GM12878 (cell line): ENCODE measurements at regions not wholly inside any gene's neighbourhood (a gene's known extent, or its start where the extent isn't known, plus 50 kb on each side); places are given as distances from the start of the nearest gene placed in this dataset.

ENCODE experiments used
- ATAC-seq: fragments of 200-7000 bp; cut with Tn5 transposase; 3 replicates; pipeline ENCODE4 v1.9.1; 2020; ENCODE audit warnings: mild to moderate bottlenecking, moderate library complexity
- BruUV-seq: library from RNA; stranded (reverse); fragments of 400-500 nt; replicated peaks from 2 replicates; lab custom pipeline; 2021; lab: Mats Ljungman, UMichigan
- CTCF ChIA-PET: fragments of 300-600 bp; sonication (Branson Sonifier 250); formaldehyde crosslinking; extraction: SDS; loops from one replicate; lab custom pipeline; 2021; ENCODE audit warnings: inconsistent platforms; lab: Yijun Ruan, JAX
- POLR2A ChIA-PET: fragments of 350-600 bp; formaldehyde crosslinking; extraction: SDS; loops from one replicate; lab custom pipeline; 2021; ENCODE audit warnings: inconsistent platforms; lab: Charles Lee
- RAD21 ChIA-PET: fragments of 300-600 bp; sonication (Branson Sonifier 250); formaldehyde crosslinking; loops from one replicate; lab custom pipeline; 2023; ENCODE audit warnings: antibody characterized with exemption; ENCODE audit not compliant: unreplicated experiment; lab: Charles Lee
- SMC1A ChIA-PET: fragments of 300-600 bp; sonication (Branson Sonifier 250); formaldehyde crosslinking; loops from one replicate; lab custom pipeline; 2023; ENCODE audit not compliant: unreplicated experiment, uncharacterized antibody; lab: Charles Lee
- DNase-seq: peaks from one replicate; pipeline ENCODE4 v3.0.0-alpha.2; 2011; ENCODE audit warnings: low read depth, low spot score
- FAIRE-seq: peaks from 3 replicates; lab custom pipeline; 2011; peaks lifted over from hg19 to GRCh38; lab: Jason Lieb, UNC
- H2AFZ ChIP-seq: 2 replicates; pipeline ENCODE4 v1.6.0; 2011; ENCODE audit warnings: low read depth, low read length, control low read depth; ENCODE audit not compliant: control insufficient read depth
- H3K27ac ChIP-seq: 2 replicates; pipeline ENCODE4 v1.5.1; 2011; ENCODE audit warnings: control low read depth; ENCODE audit not compliant: control insufficient read depth, insufficient read depth
- H3K27me3 ChIP-seq, 2 experiments: replicated peaks in 1 of 2; 2 replicates each; pipeline versions ENCODE4 v1.6.0 to v1.6.1; 2011; ENCODE audit warnings: low read length in 1 of 2; ENCODE audit not compliant: control insufficient read depth in 2 of 2, insufficient read depth in 2 of 2
- H3K36me3 ChIP-seq, 2 experiments: 2 replicates each; pipeline ENCODE4 v1.5.1; 2011; ENCODE audit warnings: low read length in 1 of 2; ENCODE audit not compliant: control insufficient read depth in 2 of 2, insufficient read depth in 2 of 2
- H3K4me1 ChIP-seq: 2 replicates; pipeline ENCODE4 v1.6.1; 2011; ENCODE audit warnings: mild to moderate bottlenecking, low read length, moderate library complexity, mixed read lengths; ENCODE audit not compliant: control insufficient read depth, insufficient read depth
- H3K4me2 ChIP-seq: 2 replicates; pipeline ENCODE4 v1.6.0; 2011; ENCODE audit warnings: control low read depth; ENCODE audit not compliant: control insufficient read depth, insufficient read depth
- H3K4me3 ChIP-seq: fragments of 200-600 bp; sonication (generic); 2 replicates; pipeline ENCODE4 v1.5.1; 2016
- H3K79me2 ChIP-seq: 2 replicates; pipeline ENCODE4 v1.6.0; 2011; ENCODE audit warnings: low read length; ENCODE audit not compliant: control insufficient read depth, insufficient read depth
- H3K9ac ChIP-seq: 2 replicates; pipeline ENCODE4 v1.8.0; 2011; ENCODE audit warnings: low read length, control low read depth, mixed read lengths; ENCODE audit not compliant: control insufficient read depth, insufficient read depth
- H3K9me3 ChIP-seq: replicated peaks from 3 replicates; pipeline ENCODE4 v1.5.1; 2011; ENCODE audit warnings: mild to moderate bottlenecking, low read length; ENCODE audit not compliant: control insufficient read depth, insufficient read depth
- H4K20me1 ChIP-seq: 2 replicates; pipeline ENCODE4 v1.6.0; 2011; ENCODE audit not compliant: control insufficient read depth, insufficient read depth
- ATF2 ChIP-seq: IDR thresholded peaks from 2 replicates; pipeline ENCODE4 v1.6.1; 2012; ENCODE audit warnings: low read length, inconsistent platforms
- NFYB ChIP-seq: IDR thresholded peaks from 2 replicates; pipeline ENCODE4 v1.6.1; 2011; ENCODE audit warnings: low read depth, mild to moderate bottlenecking, low read length, improper control_type of control experiment, moderate library complexity; ENCODE audit not compliant: insufficient read depth
- NR2F1 ChIP-seq: fragments of 450-650 bp; conservative IDR thresholded peaks from 2 replicates; pipeline ENCODE4 v1.6.1; 2017; ENCODE audit warnings: mild to moderate bottlenecking
- TCF12 ChIP-seq: IDR thresholded peaks from 2 replicates; pipeline ENCODE4 v1.6.1; 2011; ENCODE audit warnings: low read depth, mild to moderate bottlenecking, low read length
- WGBS: methylation state at CpG from one replicate; pipeline ENCODE4 v1.1.6; 2016; ENCODE audit warnings: low lambda C conversion rate; ENCODE audit not compliant: insufficient replicate concordance, insufficient coverage; ENCODE audit errors: missing lambda C conversion rate; 5-methylcytosine and 5-hydroxymethylcytosine counted together
- in situ Hi-C: fragments of 300-500 bp; cut with MboI; formaldehyde crosslinking; loops from 9 replicates; pipeline ENCODE4 v1.14.3; 2018; ENCODE audit warnings: mixed read lengths
- intact Hi-C: fragments of 100-400 bp; cut with micrococcal nuclease; formaldehyde crosslinking; loops from one replicate; pipeline ENCODE4 v1.14.2; 2022; ENCODE audit not compliant: unreplicated experiment
- TF ChIP-seq, protein P1 (sequence below): fragments of 450-650 bp; IDR thresholded peaks from 2 replicates; pipeline ENCODE4 v1.6.1; 2017; ENCODE audit warnings: antibody characterized with exemption, mild to moderate bottlenecking, moderate library complexity
- TF ChIP-seq, protein P2 (sequence below): fragments of 450-650 bp; IDR thresholded peaks from 2 replicates; pipeline ENCODE4 v1.6.1; 2016; ENCODE audit warnings: mild to moderate bottlenecking
- TF ChIP-seq, protein P3 (sequence below): IDR thresholded peaks from 2 replicates; pipeline ENCODE4 v1.6.1; 2012; ENCODE audit warnings: low read depth, low read length, improper control_type of control experiment

DNA sequence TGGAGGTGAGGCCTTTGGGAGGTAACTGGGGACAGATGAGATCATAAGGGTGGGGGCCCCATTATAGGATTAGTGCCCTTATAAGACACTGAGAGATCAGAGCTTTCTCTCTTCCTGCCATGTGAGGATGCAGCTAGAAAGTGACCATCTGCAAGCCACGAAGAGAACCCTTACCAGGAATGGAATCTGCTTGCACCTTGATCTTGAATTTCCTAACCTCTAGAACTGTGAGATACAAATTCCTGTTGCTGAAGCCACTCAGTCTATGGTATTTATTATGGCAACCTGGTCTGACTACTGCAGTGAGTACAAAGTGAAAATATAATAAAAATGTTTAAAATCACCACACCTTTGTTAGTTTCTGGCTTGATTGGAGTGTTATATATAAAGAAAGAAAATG, 388.0 kb downstream of the LMO7 start (continued):
- TF ChIP-seq TCF12: no peak
- TF ChIP-seq, protein P1, sequence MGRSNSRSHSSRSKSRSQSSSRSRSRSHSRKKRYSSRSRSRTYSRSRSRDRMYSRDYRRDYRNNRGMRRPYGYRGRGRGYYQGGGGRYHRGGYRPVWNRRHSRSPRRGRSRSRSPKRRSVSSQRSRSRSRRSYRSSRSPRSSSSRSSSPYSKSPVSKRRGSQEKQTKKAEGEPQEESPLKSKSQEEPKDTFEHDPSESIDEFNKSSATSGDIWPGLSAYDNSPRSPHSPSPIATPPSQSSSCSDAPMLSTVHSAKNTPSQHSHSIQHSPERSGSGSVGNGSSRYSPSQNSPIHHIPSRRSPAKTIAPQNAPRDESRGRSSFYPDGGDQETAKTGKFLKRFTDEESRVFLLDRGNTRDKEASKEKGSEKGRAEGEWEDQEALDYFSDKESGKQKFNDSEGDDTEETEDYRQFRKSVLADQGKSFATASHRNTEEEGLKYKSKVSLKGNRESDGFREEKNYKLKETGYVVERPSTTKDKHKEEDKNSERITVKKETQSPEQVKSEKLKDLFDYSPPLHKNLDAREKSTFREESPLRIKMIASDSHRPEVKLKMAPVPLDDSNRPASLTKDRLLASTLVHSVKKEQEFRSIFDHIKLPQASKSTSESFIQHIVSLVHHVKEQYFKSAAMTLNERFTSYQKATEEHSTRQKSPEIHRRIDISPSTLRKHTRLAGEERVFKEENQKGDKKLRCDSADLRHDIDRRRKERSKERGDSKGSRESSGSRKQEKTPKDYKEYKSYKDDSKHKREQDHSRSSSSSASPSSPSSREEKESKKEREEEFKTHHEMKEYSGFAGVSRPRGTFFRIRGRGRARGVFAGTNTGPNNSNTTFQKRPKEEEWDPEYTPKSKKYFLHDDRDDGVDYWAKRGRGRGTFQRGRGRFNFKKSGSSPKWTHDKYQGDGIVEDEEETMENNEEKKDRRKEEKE: no peak

- ATAC-seq (no peak), FAIRE-seq (no peak), DNase-seq (no peak)
- Histone ChIP-seq H3K79me2 (no peaks in the 10 kb centered on the region), H2AFZ (no peak overlapping the region), H4K20me1 (no peaks in the 10 kb centered on the region), H3K9me3 (no peaks in the 10 kb centered on the region), H3K27ac (no peak overlapping the region), H3K36me3 (no peaks in the 10 kb centered on the region), H3K4me1 (no peaks in the 10 kb centered on the region), H3K4me3 (no peak overlapping the region), H3K27me3 (no peaks in the 10 kb centered on the region), H3K9ac (no peak overlapping the region), H3K4me2 (no peak overlapping the region)
- no TSS peak for BruUV-seq
- ChIA-PET CTCF (interaction anchor here (0.7 to 2.3 kb wide), 5 partner anchors 22 to 154 kb away, joined by 3 to 11 read pairs (median 7); no protein-coding TSS in a partner anchor), SMC1A (interaction anchor here (0.6 to 2.3 kb wide), 4 partner anchors 9 to 26 kb away, joined by 3 to 5 read pairs (median 4); no protein-coding TSS in a partner anchor), RAD21 (no interaction called here), POLR2A (no interaction called here)
- intact Hi-C loops (no loop called here), in situ Hi-C loops (no loop called here)
- WGBS: 2% methylated on average over 2 of the region's 2 CpGs
- TF ChIP-seq, protein P2, sequence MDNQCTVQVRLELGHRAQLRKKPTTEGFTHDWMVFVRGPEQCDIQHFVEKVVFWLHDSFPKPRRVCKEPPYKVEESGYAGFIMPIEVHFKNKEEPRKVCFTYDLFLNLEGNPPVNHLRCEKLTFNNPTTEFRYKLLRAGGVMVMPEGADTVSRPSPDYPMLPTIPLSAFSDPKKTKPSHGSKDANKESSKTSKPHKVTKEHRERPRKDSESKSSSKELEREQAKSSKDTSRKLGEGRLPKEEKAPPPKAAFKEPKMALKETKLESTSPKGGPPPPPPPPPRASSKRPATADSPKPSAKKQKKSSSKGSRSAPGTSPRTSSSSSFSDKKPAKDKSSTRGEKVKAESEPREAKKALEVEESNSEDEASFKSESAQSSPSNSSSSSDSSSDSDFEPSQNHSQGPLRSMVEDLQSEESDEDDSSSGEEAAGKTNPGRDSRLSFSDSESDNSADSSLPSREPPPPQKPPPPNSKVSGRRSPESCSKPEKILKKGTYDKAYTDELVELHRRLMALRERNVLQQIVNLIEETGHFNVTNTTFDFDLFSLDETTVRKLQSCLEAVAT: no peak
- TF ChIP-seq ATF2 (no peak), NR2F1 (no peak), NFYB (no peak)
- TF ChIP-seq, protein P3, sequence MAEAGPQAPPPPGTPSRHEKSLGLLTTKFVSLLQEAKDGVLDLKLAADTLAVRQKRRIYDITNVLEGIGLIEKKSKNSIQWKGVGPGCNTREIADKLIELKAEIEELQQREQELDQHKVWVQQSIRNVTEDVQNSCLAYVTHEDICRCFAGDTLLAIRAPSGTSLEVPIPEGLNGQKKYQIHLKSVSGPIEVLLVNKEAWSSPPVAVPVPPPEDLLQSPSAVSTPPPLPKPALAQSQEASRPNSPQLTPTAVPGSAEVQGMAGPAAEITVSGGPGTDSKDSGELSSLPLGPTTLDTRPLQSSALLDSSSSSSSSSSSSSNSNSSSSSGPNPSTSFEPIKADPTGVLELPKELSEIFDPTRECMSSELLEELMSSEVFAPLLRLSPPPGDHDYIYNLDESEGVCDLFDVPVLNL: no peak
- TF ChIP-seq, all 136 proteins: peak for 0
Observed at GRCh38 chr13:76023652-76024051, 387.5 kb downstream of the LMO7 start.
